H1 (cell line): ENCODE measurements at regions not wholly inside any gene's neighbourhood (a gene's known extent, or its start where the extent isn't known, plus 50 kb on each side); places are given as distances from the start of the nearest gene placed in this dataset.

Experiments used
- CTCF ChIA-PET: fragments of 300-600 bp; sonication (Branson Sonifier 250); formaldehyde crosslinking; loops from one replicate; lab custom pipeline; 2021; ENCODE audit not compliant: partially characterized antibody; lab: Charles Lee
- POLR2A ChIA-PET: fragments of 300-600 bp; sonication (Branson Sonifier 250); formaldehyde crosslinking; loops from one replicate; lab custom pipeline; 2021; ENCODE audit warnings: inconsistent platforms; ENCODE audit not compliant: partially characterized antibody; lab: Charles Lee
- DNase-seq, 2 experiments: peaks; one replicate each; pipeline versions ENCODE4 v3.0.0 to v3.0.0-alpha.2; 2010 to 2022; ENCODE audit warnings: low spot score in 2 of 2, low read depth in 1 of 2, mixed read lengths in 1 of 2
- FAIRE-seq: peaks from 2 replicates; lab custom pipeline; 2011; peaks lifted over from hg19 to GRCh38; lab: Jason Lieb, UNC
- H2AFZ ChIP-seq: 2 replicates; pipeline ENCODE4 v1.8.1; 2012; ENCODE audit warnings: low read length, inconsistent platforms
- H2AK5ac ChIP-seq: 2 replicates; pipeline ENCODE4 v1.6.1; 2013; ENCODE audit warnings: low read depth, low read length
- H2BK120ac ChIP-seq: replicated peaks from 2 replicates; pipeline ENCODE3; 2013; ENCODE audit warnings: low read depth, low read length, inconsistent platforms
- H2BK12ac ChIP-seq: 2 replicates; pipeline ENCODE4 v1.6.1; 2013; ENCODE audit warnings: low read depth, low read length
- H2BK15ac ChIP-seq: 2 replicates; pipeline ENCODE4 v1.6.1; 2013; ENCODE audit warnings: low read length
- H2BK20ac ChIP-seq: 2 replicates; pipeline ENCODE4 v1.6.1; 2013; ENCODE audit warnings: low read length
- H2BK5ac ChIP-seq: 2 replicates; pipeline ENCODE4 v1.6.1; 2013; ENCODE audit warnings: low read depth, low read length
- H3K14ac ChIP-seq: 2 replicates; pipeline ENCODE4 v1.6.1; 2013; ENCODE audit warnings: inconsistent platforms; ENCODE audit not compliant: insufficient read length
- H3K18ac ChIP-seq: 2 replicates; pipeline ENCODE4 v1.6.1; 2013; ENCODE audit warnings: low read length; ENCODE audit errors: extremely low read depth
- H3K23ac ChIP-seq: 2 replicates; pipeline ENCODE4 v1.6.1; 2013; ENCODE audit warnings: inconsistent platforms; ENCODE audit not compliant: insufficient read length
- H3K23me2 ChIP-seq: 2 replicates; pipeline ENCODE4 v1.6.1; 2013; ENCODE audit warnings: low read depth, low read length
- H3K27ac ChIP-seq: 2 replicates; pipeline ENCODE4 v1.6.1; 2011; ENCODE audit warnings: low read depth, low read length, inconsistent platforms
- H3K27me3 ChIP-seq, 4 experiments: replicated peaks in 1 of 4; 1 replicate in 1 of 4; 2 replicates in 3 of 4; pipeline versions ENCODE4 v1.6.1 to v1.8.1; 2011 to 2013; ENCODE audit warnings: low read length in 3 of 4, mild to moderate bottlenecking in 3 of 4, inconsistent platforms in 2 of 4, mixed read lengths in 2 of 4, moderate library complexity in 1 of 4; ENCODE audit not compliant: control insufficient read depth in 3 of 4, insufficient read depth in 3 of 4; ENCODE audit errors: extremely low read depth in 1 of 4
- H3K36me3 ChIP-seq, 4 experiments: 2 replicates each; pipeline versions ENCODE4 v1.6.1 to v1.8.1; 2011 to 2013; ENCODE audit warnings: mild to moderate bottlenecking in 4 of 4, low read length in 3 of 4, moderate library complexity in 2 of 4, control low read depth in 1 of 4, inconsistent platforms in 1 of 4; ENCODE audit not compliant: insufficient read depth in 4 of 4, control insufficient read depth in 2 of 4
- H3K4ac ChIP-seq: replicated peaks from 2 replicates; pipeline ENCODE3; 2013; ENCODE audit warnings: low read length, low read depth, mixed read lengths, inconsistent platforms; ENCODE audit not compliant: insufficient read length
- H3K4me1 ChIP-seq, 4 experiments: replicated peaks in 1 of 4; 1 replicate in 1 of 4; 2 replicates in 3 of 4; pipeline versions ENCODE4 v1.6.1 to v1.8.1; 2011 to 2013; ENCODE audit warnings: low read length in 3 of 4, inconsistent platforms in 2 of 4, mixed read lengths in 1 of 4; ENCODE audit not compliant: insufficient read depth in 4 of 4, control insufficient read depth in 3 of 4
- H3K4me2 ChIP-seq, 2 experiments: 2 replicates each; pipeline versions ENCODE4 v1.6.1 to v1.8.1; 2011 to 2013; ENCODE audit warnings: low read depth in 2 of 2, low read length in 2 of 2, control low read depth in 1 of 2, inconsistent platforms in 1 of 2, mild to moderate bottlenecking in 1 of 2; ENCODE audit not compliant: insufficient read depth in 1 of 2
- H3K4me3 ChIP-seq, 4 experiments: fragments of 200-600, 300-600 bp in 1 of 4; sonication (generic), shearing (Covaris generic), sonication (Bioruptor Twin) in 1 of 4; 2 replicates each; pipeline versions ENCODE4 v1.5.1 to v1.8.1; 2011 to 2016; ENCODE audit warnings: low read length in 4 of 4, low read depth in 3 of 4, control low read depth in 2 of 4, inconsistent platforms in 2 of 4, mild to moderate bottlenecking in 2 of 4, mixed read lengths in 1 of 4, moderate library complexity in 1 of 4; ENCODE audit not compliant: insufficient read depth in 2 of 4; ENCODE audit errors: extremely low read depth in 1 of 4
- H3K56ac ChIP-seq: replicated peaks from 2 replicates; pipeline ENCODE3; 2013; ENCODE audit warnings: low read depth, mild to moderate bottlenecking, mixed read lengths, low read length, inconsistent platforms; ENCODE audit not compliant: insufficient read length
- H3K79me1 ChIP-seq: 2 replicates; pipeline ENCODE4 v1.6.1; 2013; ENCODE audit warnings: low read depth, low read length, control low read depth
- H3K79me2 ChIP-seq, 2 experiments: 2 replicates each; pipeline versions ENCODE4 v1.6.1 to v1.8.1; 2012 to 2013; ENCODE audit warnings: low read length in 2 of 2, mild to moderate bottlenecking in 2 of 2, inconsistent platforms in 1 of 2; ENCODE audit not compliant: insufficient read depth in 2 of 2, control insufficient read depth in 1 of 2
- H3K9ac ChIP-seq, 4 experiments: replicated peaks in 1 of 4; 1 replicate in 1 of 4; 2 replicates in 3 of 4; pipeline versions ENCODE4 v1.6.1 to v1.8.1; 2011 to 2013; ENCODE audit warnings: low read depth in 3 of 4, low read length in 3 of 4, control low read depth in 2 of 4, mild to moderate bottlenecking in 2 of 4, moderate library complexity in 2 of 4, inconsistent platforms in 1 of 4; ENCODE audit errors: extremely low read depth in 1 of 4
- H3K9me3 ChIP-seq, 2 experiments: 2 replicates each; pipeline versions ENCODE4 v1.6.1 to v1.8.1; 2012 to 2013; ENCODE audit warnings: mild to moderate bottlenecking in 2 of 2, moderate library complexity in 2 of 2, control low read depth in 1 of 2, inconsistent platforms in 1 of 2, low read depth in 1 of 2, low read length in 1 of 2, mixed read lengths in 1 of 2; ENCODE audit not compliant: insufficient read depth in 2 of 2
- H4K20me1 ChIP-seq, 2 experiments: replicated peaks in 1 of 2; 2 replicates each; pipeline versions ENCODE3 to v1.8.1; 2011 to 2013; ENCODE audit warnings: inconsistent platforms in 2 of 2, low read length in 2 of 2, mild to moderate bottlenecking in 1 of 2; ENCODE audit not compliant: insufficient read depth in 2 of 2, control insufficient read depth in 1 of 2
- H4K5ac ChIP-seq: 2 replicates; pipeline ENCODE4 v1.6.1; 2013; ENCODE audit warnings: low read length, low read depth, mixed read lengths, inconsistent platforms; ENCODE audit not compliant: insufficient read length
- H4K8ac ChIP-seq: 2 replicates; pipeline ENCODE4 v1.8.0; 2013; ENCODE audit warnings: mild to moderate bottlenecking, moderate library complexity, low read length, inconsistent platforms; ENCODE audit not compliant: insufficient read depth; ENCODE audit errors: extremely low read depth
- H4K91ac ChIP-seq: replicated peaks from 2 replicates; pipeline ENCODE3; 2013; ENCODE audit warnings: low read length, mixed read lengths, inconsistent platforms; ENCODE audit not compliant: insufficient read length
- BCL11A ChIP-seq, 2 experiments: IDR thresholded peaks; one replicate each; pipeline ENCODE4 v1.6.1; 2011; ENCODE audit warnings: low read depth in 2 of 2, low read length in 2 of 2, mild to moderate bottlenecking in 2 of 2
- CREB1 ChIP-seq: IDR thresholded peaks from 2 replicates; pipeline ENCODE4 v1.6.1; 2012; ENCODE audit warnings: inconsistent platforms
- KDM1A ChIP-seq: fragments of 200-600, 300-600 bp; sonication (generic); IDR thresholded peaks from 2 replicates; pipeline ENCODE4 v1.7.1; 2016; ENCODE audit warnings: mild to moderate bottlenecking, low read length, borderline replicate concordance
- PHF8 ChIP-seq: fragments of 200-600 bp; sonication (generic); conservative IDR thresholded peaks from 2 replicates; pipeline ENCODE4 v1.7.1; 2012; ENCODE audit warnings: low read depth, mild to moderate bottlenecking, inconsistent platforms, low read length, moderate library complexity
- RNF2 ChIP-seq: fragments of 200-900, 300-1000 bp; sonication (generic); IDR thresholded peaks from 2 replicates; pipeline ENCODE4 v1.7.1; 2016; ENCODE audit warnings: borderline replicate concordance, low read depth, mild to moderate bottlenecking, antibody characterized with exemption, low read length; ENCODE audit not compliant: poor library complexity, severe bottlenecking; ENCODE audit errors: missing control alignments
- SAP30 ChIP-seq: fragments of 300-600 bp; sonication (generic); IDR thresholded peaks from 2 replicates; pipeline ENCODE4 v1.7.1; 2012; ENCODE audit warnings: low read length, moderate library complexity, mild to moderate bottlenecking, inconsistent platforms; ENCODE audit not compliant: insufficient read depth, insufficient replicate concordance
- SIRT6 ChIP-seq: IDR thresholded peaks from one replicate; pipeline ENCODE4 v1.7.1; 2012; ENCODE audit warnings: low read length, inconsistent platforms
- TAF1 ChIP-seq: IDR thresholded peaks from 2 replicates; pipeline ENCODE4 v1.6.1; 2011; ENCODE audit warnings: mild to moderate bottlenecking, low read depth, low read length
- TAF7 ChIP-seq: optimal IDR thresholded peaks from 2 replicates; pipeline ENCODE3; 2011; ENCODE audit warnings: low read depth, mild to moderate bottlenecking, inconsistent platforms, low read length, moderate library complexity, borderline replicate concordance
- ZNF274 ChIP-seq: IDR thresholded peaks from 2 replicates; pipeline ENCODE4 v1.7.0; 2012; ENCODE audit warnings: low read length, borderline replicate concordance; ENCODE audit errors: extremely low read depth
- WGBS, 2 experiments: shearing (Covaris generic) in 1 of 2; methylation state at CpG; one replicate each; pipeline versions ENCODE4 v1.1.6 to v1.1.7; 2013 to 2015; ENCODE audit warnings: low lambda C conversion rate in 2 of 2, mixed read lengths in 2 of 2, inconsistent platforms in 1 of 2, low coverage in 1 of 2, missing lambda C conversion rate in 1 of 2; ENCODE audit not compliant: insufficient replicate concordance in 2 of 2, insufficient coverage in 1 of 2, insufficient read length in 1 of 2; ENCODE audit errors: extremely low coverage in 1 of 2, missing lambda C conversion rate in 1 of 2; 5-methylcytosine and 5-hydroxymethylcytosine counted together
- TF ChIP-seq, protein P1 (sequence below): IDR thresholded peaks from 2 replicates; pipeline ENCODE4 v1.6.1; 2012; ENCODE audit warnings: inconsistent platforms
- TF ChIP-seq, protein P2 (sequence below): IDR thresholded peaks from 2 replicates; pipeline ENCODE4 v1.6.1; 2011; ENCODE audit warnings: low read length, improper control_type of control experiment
- TF ChIP-seq, protein P3 (sequence below): IDR thresholded peaks from 2 replicates; pipeline ENCODE4 v1.6.1; 2011; ENCODE audit warnings: low read depth, mild to moderate bottlenecking, low read length; ENCODE audit not compliant: insufficient read depth

DNA sequence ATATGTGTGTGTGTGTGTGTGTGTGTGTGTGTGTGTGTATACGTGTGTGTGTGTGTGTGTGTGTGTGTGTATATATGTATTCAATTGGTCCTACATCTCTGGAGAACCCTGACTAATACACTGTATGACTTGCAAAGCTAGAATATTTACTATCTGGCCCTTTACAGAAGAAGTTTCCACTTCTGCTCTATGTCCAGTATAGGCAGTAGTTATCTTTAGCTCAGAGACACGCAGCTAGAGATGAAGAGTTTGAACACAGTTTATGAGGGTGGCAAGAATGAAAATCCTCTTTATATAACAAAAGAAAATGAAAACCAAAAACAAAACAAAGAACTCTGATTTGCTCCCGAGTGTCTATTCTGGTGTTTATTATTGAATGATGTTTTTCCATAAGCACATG is 201.2 kb downstream of the ASB1 start:
- H3K27ac ChIP-seq: no peak overlapping the region
- POLR2A ChIA-PET: no interaction called here
- FAIRE-seq: no peak
- no peak for TF ChIP-seq BCL11A (IDR thresholded peaks at IDR 0.05; ENCODE audit: low read depth in 2 of 2, low read length in 2 of 2)
- no peak for TF ChIP-seq TAF1
- TF ChIP-seq, protein P1, sequence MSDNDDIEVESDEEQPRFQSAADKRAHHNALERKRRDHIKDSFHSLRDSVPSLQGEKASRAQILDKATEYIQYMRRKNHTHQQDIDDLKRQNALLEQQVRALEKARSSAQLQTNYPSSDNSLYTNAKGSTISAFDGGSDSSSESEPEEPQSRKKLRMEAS: no peak
- TF ChIP-seq, protein P2, sequence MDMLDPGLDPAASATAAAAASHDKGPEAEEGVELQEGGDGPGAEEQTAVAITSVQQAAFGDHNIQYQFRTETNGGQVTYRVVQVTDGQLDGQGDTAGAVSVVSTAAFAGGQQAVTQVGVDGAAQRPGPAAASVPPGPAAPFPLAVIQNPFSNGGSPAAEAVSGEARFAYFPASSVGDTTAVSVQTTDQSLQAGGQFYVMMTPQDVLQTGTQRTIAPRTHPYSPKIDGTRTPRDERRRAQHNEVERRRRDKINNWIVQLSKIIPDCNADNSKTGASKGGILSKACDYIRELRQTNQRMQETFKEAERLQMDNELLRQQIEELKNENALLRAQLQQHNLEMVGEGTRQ: no peak
- TF ChIP-seq RNF2: no peak
- no peak for TF ChIP-seq ZNF274
- no peak for TF ChIP-seq SIRT6
- no peak for TF ChIP-seq PHF8
- no peak for TF ChIP-seq TAF7
- TF ChIP-seq CREB1: no peak
- no peak for TF ChIP-seq SAP30
- TF ChIP-seq, protein P3, sequence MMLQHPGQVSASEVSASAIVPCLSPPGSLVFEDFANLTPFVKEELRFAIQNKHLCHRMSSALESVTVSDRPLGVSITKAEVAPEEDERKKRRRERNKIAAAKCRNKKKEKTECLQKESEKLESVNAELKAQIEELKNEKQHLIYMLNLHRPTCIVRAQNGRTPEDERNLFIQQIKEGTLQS: no peak
- TF ChIP-seq KDM1A: no peak

More for the DNA sequence above, 201.2 kb downstream of the ASB1 start:
- H3K36me3 ChIP-seq: no peaks in the 10 kb centered on the region
- no peak overlapping the region for H3K56ac ChIP-seq
- no peak overlapping the region for H3K23ac ChIP-seq
- no peaks in the 10 kb centered on the region for H3K23me2 ChIP-seq
- no peak overlapping the region for H3K4me3 ChIP-seq
- DNase-seq: no peak
- no peaks in the 10 kb centered on the region for H4K20me1 ChIP-seq
- no peak overlapping the region for H4K91ac ChIP-seq
- H3K27me3 ChIP-seq: no peaks in the 10 kb centered on the region
- H2BK20ac ChIP-seq: no peak overlapping the region
- H2BK5ac ChIP-seq: no peak overlapping the region
- no peak overlapping the region for H3K4ac ChIP-seq
- H3K14ac ChIP-seq: no peak overlapping the region
- no peak overlapping the region for H4K8ac ChIP-seq
- CTCF ChIA-PET: no interaction called here
- H2AFZ ChIP-seq: no peak overlapping the region
- no peaks in the 10 kb centered on the region for H3K4me1 ChIP-seq
- H4K5ac ChIP-seq: no peak overlapping the region
- 76% methylated on average over 3 of the region's 3 CpGs; no CpG with 5 or more reads in 1 of the 2 experiments for WGBS, 2 experiments
- no peaks in the 10 kb centered on the region for H3K79me1 ChIP-seq
- H3K18ac ChIP-seq: no peak overlapping the region
- no peaks in the 10 kb centered on the region for H3K9me3 ChIP-seq
- H3K4me2 ChIP-seq: no peak overlapping the region
- no peaks in the 10 kb centered on the region for H3K79me2 ChIP-seq
- H2BK15ac ChIP-seq: no peak overlapping the region
- H2AK5ac ChIP-seq: no peak overlapping the region
- H3K9ac ChIP-seq: no peak overlapping the region
- H2BK120ac ChIP-seq: no peak overlapping the region
- no peak overlapping the region for H2BK12ac ChIP-seq
